ENCODE measurements at regions not wholly inside any gene's neighbourhood (a gene's known extent, or its start where the extent isn't known, plus 50 kb on each side); places are given as distances from the start of the nearest gene placed in this dataset.

DNA sequence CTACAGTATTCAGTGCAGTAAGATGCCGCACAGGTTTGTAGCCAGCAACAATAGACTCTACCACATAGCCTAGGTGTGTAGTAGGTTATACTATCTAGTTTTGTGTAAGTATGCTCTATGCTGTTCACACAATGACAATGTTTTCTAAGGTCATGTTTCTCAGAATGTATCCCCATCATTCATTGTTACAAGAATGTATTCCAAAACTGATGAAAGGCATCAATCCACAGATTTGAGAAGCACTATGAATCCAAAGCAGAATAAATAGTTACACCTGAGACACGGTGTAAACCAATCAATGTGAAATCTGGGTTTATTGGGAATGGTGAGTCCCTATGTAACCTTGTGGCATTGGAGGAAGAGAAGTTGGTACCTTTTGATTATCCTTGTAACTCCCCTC, 54.5 kb upstream of the MARK1 start:
- TF ChIP-seq GATA2 (IDR thresholded peaks at IDR 0.05; ENCODE audit: low read depth, low read length): no peak
- TF ChIP-seq GATA3 (IDR thresholded peaks at IDR 0.05; ENCODE audit: low read depth, low read length): no peak

DNA sequence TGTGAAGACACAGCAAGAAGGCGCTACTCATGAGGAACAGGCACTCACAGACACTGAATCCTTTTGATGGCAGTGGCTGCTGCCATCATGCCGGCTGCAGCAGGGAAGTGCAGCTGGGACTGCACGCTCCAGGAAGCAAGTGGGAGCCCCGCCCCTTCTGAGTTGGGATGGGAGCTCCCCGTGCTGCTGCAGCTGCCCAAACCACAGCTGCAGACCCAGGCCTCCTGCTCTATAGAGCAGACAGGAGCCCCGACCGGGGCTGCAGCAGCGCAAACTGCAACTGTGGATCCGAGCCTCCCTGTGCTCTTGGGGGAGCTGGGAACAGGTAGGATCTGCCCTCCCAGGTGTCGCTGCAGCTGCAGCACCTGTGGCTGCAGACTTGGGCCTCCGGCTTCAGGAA, 65.2 kb upstream of the MARK1 start:
- TF ChIP-seq GATA2 (IDR thresholded peaks at IDR 0.05; ENCODE audit: low read depth, low read length): no peak
- TF ChIP-seq GATA3 (IDR thresholded peaks at IDR 0.05; ENCODE audit: low read depth, low read length): no peak

DNA sequence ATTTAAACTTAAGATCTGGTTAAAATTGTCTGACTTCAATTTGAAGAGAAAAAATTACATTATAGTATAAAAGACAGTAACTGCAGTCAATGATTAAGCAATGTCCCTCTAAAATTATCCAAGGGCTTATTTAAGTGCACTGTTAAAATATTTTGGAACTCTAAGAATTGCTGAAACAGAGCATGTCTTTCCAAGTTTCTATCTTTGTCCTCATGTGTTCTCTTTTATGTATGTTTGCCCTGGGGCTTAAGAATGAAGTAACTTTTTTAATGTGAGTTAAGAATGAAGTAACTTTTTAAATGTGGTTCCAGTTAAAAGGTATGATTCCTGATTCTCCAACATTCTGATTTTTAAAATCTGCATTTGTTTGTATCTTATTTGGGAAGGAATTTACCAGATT, 69.0 kb upstream of the MARK1 start:
- TF ChIP-seq GATA2 (IDR thresholded peaks at IDR 0.05; ENCODE audit: low read depth, low read length): no peak
- no peak for TF ChIP-seq GATA3 (IDR thresholded peaks at IDR 0.05; ENCODE audit: low read depth, low read length)

DNA sequence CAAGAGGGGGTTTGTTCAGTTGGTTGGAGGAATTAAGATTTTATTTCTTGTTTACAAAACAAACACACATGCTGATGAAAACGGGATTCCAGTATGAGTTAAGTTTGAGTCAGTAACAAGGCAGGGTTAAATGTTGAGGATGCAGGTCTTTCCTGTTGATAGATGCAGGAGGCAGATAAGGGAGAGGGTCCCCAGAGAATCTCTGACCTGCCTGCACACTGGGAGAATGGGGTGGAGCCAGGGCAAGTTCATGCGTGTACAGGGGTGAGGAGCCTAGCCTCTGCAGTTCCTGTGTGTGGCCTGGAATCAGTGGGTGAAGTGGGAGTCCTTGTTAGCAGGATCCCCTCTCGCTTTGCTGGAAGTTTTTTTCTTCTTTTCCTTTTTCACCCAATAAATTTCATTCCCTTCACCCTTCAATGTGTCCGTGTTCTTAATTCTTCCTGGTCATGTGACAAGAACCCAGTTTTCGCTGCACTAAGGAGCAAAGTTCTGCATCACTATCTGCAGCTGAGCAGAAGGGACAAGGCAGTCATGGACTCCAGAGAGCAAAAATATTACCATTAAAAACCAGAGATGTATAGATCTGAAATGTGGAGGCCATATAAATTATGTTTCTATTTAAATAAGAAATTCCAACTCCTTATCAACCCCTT, 69.9 kb upstream of the MARK1 start:
- TF ChIP-seq GATA3 (IDR thresholded peaks at IDR 0.05; ENCODE audit: low read depth, low read length) (no peak), GATA2 (IDR thresholded peaks at IDR 0.05; ENCODE audit: low read depth, low read length) (no peak; the same call in 1 of the 2 replicates)

DNA sequence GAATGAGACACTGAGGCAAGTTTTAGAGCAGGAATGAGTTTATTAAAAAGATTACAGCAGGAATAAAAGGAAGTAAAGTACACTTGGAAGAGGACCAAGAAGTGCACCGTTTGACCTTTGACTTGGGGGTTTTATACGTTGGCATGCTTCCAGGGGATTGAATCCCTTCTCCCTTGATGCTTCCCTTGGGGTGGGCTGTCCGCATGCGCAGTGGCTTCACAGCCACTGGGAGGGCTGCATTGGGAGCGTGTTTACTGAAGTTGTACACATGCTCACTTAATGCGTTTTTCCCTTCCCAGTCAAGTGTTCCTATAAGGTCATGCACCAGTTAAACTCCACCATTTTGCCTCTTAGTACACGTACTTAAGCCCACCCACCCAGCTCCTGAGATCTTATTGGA, 72.4 kb upstream of the MARK1 start:
- TF ChIP-seq GATA3 (IDR thresholded peaks at IDR 0.05; ENCODE audit: low read depth, low read length) (no peak), GATA2 (IDR thresholded peaks at IDR 0.05; ENCODE audit: low read depth, low read length) (no peak)

DNA sequence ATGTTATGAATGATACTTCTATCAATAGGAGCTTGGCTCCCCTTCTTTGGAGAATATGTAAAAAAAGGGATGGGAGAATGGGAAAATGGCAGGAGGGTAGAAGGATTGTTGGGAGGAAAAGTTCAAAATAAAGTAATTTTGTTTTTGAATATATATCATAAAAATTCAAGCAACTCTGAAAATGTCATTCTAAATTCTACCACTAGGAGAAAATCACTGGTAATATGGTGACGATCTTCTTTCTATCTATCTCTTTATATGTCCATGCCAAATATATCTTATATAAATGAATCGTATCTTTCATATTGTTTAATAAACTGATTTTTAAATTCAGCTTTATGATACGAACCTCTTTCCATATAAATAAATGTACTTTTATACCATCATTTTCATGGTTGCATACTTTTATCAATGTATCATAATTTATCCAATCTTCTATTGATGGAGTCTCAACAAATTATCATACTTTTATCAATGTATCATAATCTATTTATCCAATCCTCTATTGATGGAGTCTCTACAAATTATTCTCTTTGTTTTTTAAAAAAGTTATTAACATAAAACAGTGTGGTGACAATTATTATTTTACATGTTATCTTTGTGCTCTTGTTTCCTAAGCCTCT, 73.7 kb upstream of the MARK1 start:
- no peak for TF ChIP-seq GATA3 (IDR thresholded peaks at IDR 0.05; ENCODE audit: low read depth, low read length)

- no peak for TF ChIP-seq GATA2 (IDR thresholded peaks at IDR 0.05; ENCODE audit: low read depth, low read length)
- no peak for TF ChIP-seq GATA3 (IDR thresholded peaks at IDR 0.05; ENCODE audit: low read depth, low read length)
These were observed 74.6 kb upstream of the MARK1 start for GRCh38 chr1:220453371-220453770.

GRCh38 chr1:220451532-220451931, 76.4 kb upstream of the MARK1 start:
- TF ChIP-seq GATA3 (IDR thresholded peaks at IDR 0.05; ENCODE audit: low read depth, low read length) (no peak), GATA2 (IDR thresholded peaks at IDR 0.05; ENCODE audit: low read depth, low read length) (no peak)

GRCh38 chr1:220450927-220451326, 77.0 kb upstream of the MARK1 start:
- TF ChIP-seq GATA2 (IDR thresholded peaks at IDR 0.05; ENCODE audit: low read depth, low read length) (no peak), GATA3 (IDR thresholded peaks at IDR 0.05; ENCODE audit: low read depth, low read length) (no peak)

- TF ChIP-seq GATA3 (IDR thresholded peaks at IDR 0.05; ENCODE audit: low read depth, low read length) (no peak), GATA2 (IDR thresholded peaks at IDR 0.05; ENCODE audit: low read depth, low read length) (no peak)
These were observed 79.7 kb upstream of the MARK1 start for GRCh38 chr1:220448217-220448616.

GRCh38 chr1:220441211-220441610, 86.7 kb upstream of the MARK1 start:
- no peak for TF ChIP-seq GATA3 (IDR thresholded peaks at IDR 0.05; ENCODE audit: low read depth, low read length)
- no peak for TF ChIP-seq GATA2 (IDR thresholded peaks at IDR 0.05; ENCODE audit: low read depth, low read length)

DNA sequence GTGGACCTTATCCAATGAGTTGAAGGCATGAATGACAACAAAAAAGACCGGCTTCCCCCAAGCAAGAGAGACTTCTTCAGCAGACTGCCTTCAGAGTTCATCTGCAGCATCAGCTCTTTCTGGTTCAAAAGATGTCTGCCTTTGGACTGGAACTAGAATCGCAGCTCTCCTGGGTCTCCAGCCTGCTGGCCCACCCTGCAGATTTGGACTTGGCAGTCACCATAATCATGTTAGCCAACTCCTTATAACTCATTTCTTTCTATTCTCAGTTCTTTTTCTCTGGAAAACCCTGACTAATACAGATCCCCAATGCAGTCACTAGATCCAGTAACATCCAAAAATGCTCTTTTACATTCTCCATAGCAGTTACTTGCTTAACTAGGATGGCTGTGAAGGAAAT, 89.2 kb upstream of the MARK1 start:
- no peak for TF ChIP-seq GATA3 (IDR thresholded peaks at IDR 0.05; ENCODE audit: low read depth, low read length)
- no peak for TF ChIP-seq GATA2 (IDR thresholded peaks at IDR 0.05; ENCODE audit: low read depth, low read length)

DNA sequence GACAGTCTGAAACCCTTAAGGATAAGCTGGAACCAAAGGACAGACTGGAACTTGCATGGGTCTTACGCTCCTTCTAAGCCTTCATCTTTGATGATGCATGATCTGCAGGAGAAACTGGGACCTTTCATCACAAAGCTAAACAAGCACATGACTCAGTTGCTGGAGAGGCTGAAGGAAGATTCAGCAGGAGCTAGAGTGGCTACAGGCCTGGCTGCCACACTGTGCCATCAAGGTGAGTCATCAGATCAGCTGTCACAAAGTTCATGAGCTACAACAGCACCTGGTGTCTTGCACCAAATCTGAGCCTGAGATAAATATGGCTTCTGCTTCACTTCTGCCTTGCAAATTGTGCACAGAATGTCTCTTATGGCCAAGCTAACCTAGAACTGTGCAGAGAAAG, 95.5 kb upstream of the MARK1 start:
- TF ChIP-seq GATA2 (IDR thresholded peaks at IDR 0.05; ENCODE audit: low read depth, low read length): no peak
- TF ChIP-seq GATA3 (IDR thresholded peaks at IDR 0.05; ENCODE audit: low read depth, low read length): no peak

DNA sequence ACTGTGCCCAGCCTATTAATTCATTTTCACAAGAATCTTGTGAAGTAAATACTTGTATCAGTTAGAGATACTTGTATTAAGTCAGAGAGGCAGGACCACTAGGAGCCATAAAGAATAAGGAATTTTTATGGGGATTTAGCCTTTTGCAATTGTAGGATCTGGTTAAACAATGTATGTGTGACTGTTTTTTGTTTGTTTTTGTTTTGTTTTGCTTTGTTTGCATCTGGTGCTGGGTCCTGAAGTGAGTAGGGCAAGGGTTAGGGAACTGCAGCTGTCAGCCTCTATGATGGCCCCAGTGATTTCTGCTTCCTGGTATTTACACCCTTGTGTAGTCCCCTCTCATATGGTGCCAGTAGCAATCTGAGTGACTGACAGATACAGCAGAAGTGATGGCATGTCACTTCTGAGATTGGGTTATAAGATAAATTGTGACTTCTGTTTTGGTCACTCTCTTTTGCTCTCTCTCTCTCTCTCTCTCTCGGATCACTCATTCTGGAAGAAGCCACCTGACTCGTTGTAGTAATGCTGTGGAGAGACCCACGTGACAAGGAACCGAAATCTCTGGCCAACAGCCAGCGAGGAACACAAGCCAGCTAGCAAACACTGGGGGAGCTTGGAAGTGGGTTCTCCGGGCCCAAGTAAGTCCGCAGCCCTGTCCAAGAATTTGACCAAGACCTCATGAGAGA, 96.2 kb upstream of the MARK1 start:
- TF ChIP-seq GATA2 (IDR thresholded peaks at IDR 0.05; ENCODE audit: low read depth, low read length) (no peak), GATA3 (IDR thresholded peaks at IDR 0.05; ENCODE audit: low read depth, low read length) (no peak)

DNA sequence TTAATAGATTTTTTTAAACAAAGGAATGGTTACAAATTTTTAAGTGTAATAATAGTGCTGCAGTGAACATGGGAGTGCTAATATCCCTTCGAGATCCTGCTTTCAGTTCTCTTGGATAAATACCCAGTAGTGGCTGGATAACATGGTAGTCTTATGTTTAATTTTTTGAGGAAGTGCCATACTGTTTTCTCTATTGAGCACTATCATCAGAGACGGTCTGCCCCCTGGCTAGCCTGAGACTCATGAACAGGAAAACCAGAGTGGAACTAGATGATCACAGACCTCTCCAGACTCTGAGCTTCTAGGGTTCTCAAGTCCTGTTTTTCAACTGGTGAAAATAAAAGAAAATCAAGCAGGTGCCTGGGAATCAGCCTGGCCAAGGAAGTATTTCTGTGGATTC, 97.3 kb upstream of the MARK1 start:
- TF ChIP-seq GATA2 (IDR thresholded peaks at IDR 0.05; ENCODE audit: low read depth, low read length) (no peak), GATA3 (IDR thresholded peaks at IDR 0.05; ENCODE audit: low read depth, low read length) (no peak)

Measured in SH-SY5Y (cell line).